ENCODE measurements at regions not wholly inside any gene's neighbourhood (a gene's known extent, or its start where the extent isn't known, plus 50 kb on each side); places are given as distances from the start of the nearest gene placed in this dataset.

GRCh38 chr15:97875513-97876280, 84.8 kb upstream of the ARRDC4 start (continued):
- no peak for TF ChIP-seq MAFG (tag; conservative IDR thresholded peaks at IDR 0.05)
- no peak for TF ChIP-seq ESRRB (CRISPR knock-in tag; IDR thresholded peaks at IDR 0.05; ENCODE audit: borderline replicate concordance)
- no peak for TF ChIP-seq ZNF639 (CRISPR knock-in tag; conservative IDR thresholded peaks at IDR 0.05 in 1 of 2, IDR thresholded peaks at IDR 0.05 in 1 of 2)
- TF ChIP-seq FOXO4 (CRISPR knock-in tag; IDR thresholded peaks at IDR 0.05), result no peak
- no peak for TF ChIP-seq SRSF7 (optimal IDR thresholded peaks at IDR 0.05; ENCODE audit: low read depth, low read length)
- TF ChIP-seq SMARCE1 (IDR thresholded peaks at IDR 0.05), result no peak
- peak; percentile 1 for TF ChIP-seq RBM25 (IDR thresholded peaks at IDR 0.05; ENCODE audit: low read depth, low read length, severe bottlenecking)
- TF ChIP-seq ZNF165 (CRISPR knock-in tag; IDR thresholded peaks at IDR 0.05; ENCODE audit: borderline replicate concordance), result no peak
- peak; percentile 44 to 62 (median 51); a peak in 5 of 6 replicates for TF ChIP-seq CTCF (IDR thresholded peaks at IDR 0.05 in 2 of 3, conservative IDR thresholded peaks at IDR 0.05 in 1 of 3; ENCODE audit: insufficient read depth in 2 of 3, low read depth in 1 of 3, low read length in 3 of 3)
- TF ChIP-seq TCF7L2 (IDR thresholded peaks at IDR 0.05; ENCODE audit: low read depth, low read length), result no peak
- TF ChIP-seq NCOA6 (IDR thresholded peaks at IDR 0.05), result no peak
- TF ChIP-seq ZFP36 (IDR thresholded peaks at IDR 0.05; ENCODE audit: low read depth, low read length, partially characterized antibody), result no peak
- peak; percentile 61; the same call in 1 of the 2 replicates for TF ChIP-seq CTBP1 (IDR thresholded peaks at IDR 0.05; ENCODE audit: borderline replicate concordance)
- no peak for TF ChIP-seq HOXB6 (CRISPR knock-in tag; IDR thresholded peaks at IDR 0.05; ENCODE audit: borderline replicate concordance)
- TF ChIP-seq, protein P1, sequence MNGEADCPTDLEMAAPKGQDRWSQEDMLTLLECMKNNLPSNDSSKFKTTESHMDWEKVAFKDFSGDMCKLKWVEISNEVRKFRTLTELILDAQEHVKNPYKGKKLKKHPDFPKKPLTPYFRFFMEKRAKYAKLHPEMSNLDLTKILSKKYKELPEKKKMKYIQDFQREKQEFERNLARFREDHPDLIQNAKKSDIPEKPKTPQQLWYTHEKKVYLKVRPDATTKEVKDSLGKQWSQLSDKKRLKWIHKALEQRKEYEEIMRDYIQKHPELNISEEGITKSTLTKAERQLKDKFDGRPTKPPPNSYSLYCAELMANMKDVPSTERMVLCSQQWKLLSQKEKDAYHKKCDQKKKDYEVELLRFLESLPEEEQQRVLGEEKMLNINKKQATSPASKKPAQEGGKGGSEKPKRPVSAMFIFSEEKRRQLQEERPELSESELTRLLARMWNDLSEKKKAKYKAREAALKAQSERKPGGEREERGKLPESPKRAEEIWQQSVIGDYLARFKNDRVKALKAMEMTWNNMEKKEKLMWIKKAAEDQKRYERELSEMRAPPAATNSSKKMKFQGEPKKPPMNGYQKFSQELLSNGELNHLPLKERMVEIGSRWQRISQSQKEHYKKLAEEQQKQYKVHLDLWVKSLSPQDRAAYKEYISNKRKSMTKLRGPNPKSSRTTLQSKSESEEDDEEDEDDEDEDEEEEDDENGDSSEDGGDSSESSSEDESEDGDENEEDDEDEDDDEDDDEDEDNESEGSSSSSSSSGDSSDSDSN (IDR thresholded peaks at IDR 0.05; ENCODE audit: borderline replicate concordance in 1 of 2, low read depth in 2 of 2, low read length in 2 of 2), result 0 out of 4 replicates have a peak, but pooled peaks of 1 of the 2 experiments have one; percentile 56
- no peak for TF ChIP-seq ELF4 (CRISPR knock-in tag; IDR thresholded peaks at IDR 0.05)
- TF ChIP-seq NR4A1 (CRISPR knock-in tag; IDR thresholded peaks at IDR 0.05), result no peak
- 0 out of 2 replicates have a peak, but pooled peaks have one; percentile 16 for TF ChIP-seq NR4A1 (tag; IDR thresholded peaks at IDR 0.05)
- no peak for TF ChIP-seq NFXL1 (CRISPR knock-in tag; IDR thresholded peaks at IDR 0.05)

Data from K562 (cell line).